SJSA1 (cell line): ENCODE measurements at regions not wholly inside any gene's neighbourhood (a gene's known extent, or its start where the extent isn't known, plus 50 kb on each side); places are given as distances from the start of the nearest gene placed in this dataset.

Source experiments
- DNase-seq, 2 experiments: peaks; one replicate each; pipeline ENCODE4 v3.0.0-alpha.2; 2015 to 2020; ENCODE audit warnings: low spot score in 2 of 2, low read depth in 1 of 2
- H3K27ac ChIP-seq: fragments of 250-450 bp; sonication (Bioruptor Pico); 2 replicates; pipeline ENCODE4 v1.5.1; 2020; ENCODE audit warnings: mild to moderate bottlenecking, moderate library complexity
- H3K27me3 ChIP-seq: fragments of 250-450 bp; sonication (Bioruptor Pico); replicated peaks from 2 replicates; pipeline ENCODE4 v1.5.1; 2020; ENCODE audit warnings: mild to moderate bottlenecking, moderate library complexity
- H3K36me3 ChIP-seq: fragments of 250-450 bp; sonication (Bioruptor Pico); 2 replicates; pipeline ENCODE4 v1.5.1; 2020; ENCODE audit warnings: mild to moderate bottlenecking
- H3K4me1 ChIP-seq: fragments of 250-450 bp; sonication (Bioruptor Pico); replicated peaks from 2 replicates; pipeline ENCODE4 v1.6.1; 2021; ENCODE audit warnings: mild to moderate bottlenecking
- H3K4me3 ChIP-seq: fragments of 250-450 bp; sonication (Bioruptor Pico); 2 replicates; pipeline ENCODE4 v1.5.1; 2020; ENCODE audit warnings: mild to moderate bottlenecking
- H3K9me3 ChIP-seq: fragments of 250-450 bp; sonication (Bioruptor Pico); replicated peaks from 2 replicates; pipeline ENCODE4 v1.5.1; 2020; ENCODE audit warnings: mild to moderate bottlenecking

- DNase-seq, result no peak
- Histone ChIP-seq H3K27me3 (no peaks in the 10 kb centered on the region), H3K36me3 (no peaks in the 10 kb centered on the region), H3K9me3 (no peaks in the 10 kb centered on the region), H3K4me3 (no peak overlapping the region), H3K4me1 (no peaks in the 10 kb centered on the region), H3K27ac (no peak overlapping the region)
These were observed 423.6 kb downstream of the ZNF521 start for GRCh38 chr18:24928301-24928878.

GRCh38 chr18:24930478-24930877 is 421.5 kb downstream of the ZNF521 start:
- no peaks in the 10 kb centered on the region for H3K36me3 ChIP-seq
- DNase-seq, result no peak
- no peaks in the 10 kb centered on the region for H3K27me3 ChIP-seq
- no peak overlapping the region for H3K27ac ChIP-seq
- H3K4me3 ChIP-seq, result no peak overlapping the region
- H3K4me1 ChIP-seq, result no peaks in the 10 kb centered on the region
- H3K9me3 ChIP-seq, result no peaks in the 10 kb centered on the region

DNA sequence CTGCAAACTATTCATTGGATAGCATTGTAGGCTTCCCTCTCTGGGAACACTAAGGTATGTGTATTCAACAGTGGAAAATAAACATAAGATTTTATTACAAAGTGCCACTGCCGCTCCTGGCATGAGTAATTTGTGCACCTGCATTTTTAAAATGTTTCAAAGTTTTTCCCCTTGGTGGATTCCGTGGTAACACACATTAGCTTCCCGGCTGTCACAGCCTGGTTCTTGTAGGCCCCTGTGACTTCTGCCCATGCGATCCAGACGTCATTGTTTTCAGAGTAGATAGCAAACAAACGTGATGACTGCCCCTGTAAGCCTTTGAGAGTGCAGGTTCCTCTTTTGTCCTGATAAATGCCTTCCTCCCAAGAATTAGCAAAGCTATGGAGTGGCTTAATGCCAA is 421.0 kb downstream of the ZNF521 start:
- H3K27ac ChIP-seq, result no peak overlapping the region
- no peaks in the 10 kb centered on the region for H3K9me3 ChIP-seq
- no peaks in the 10 kb centered on the region for H3K36me3 ChIP-seq
- H3K4me1 ChIP-seq, result no peaks in the 10 kb centered on the region
- no peak for DNase-seq
- no peaks in the 10 kb centered on the region for H3K27me3 ChIP-seq
- no peak overlapping the region for H3K4me3 ChIP-seq

DNA sequence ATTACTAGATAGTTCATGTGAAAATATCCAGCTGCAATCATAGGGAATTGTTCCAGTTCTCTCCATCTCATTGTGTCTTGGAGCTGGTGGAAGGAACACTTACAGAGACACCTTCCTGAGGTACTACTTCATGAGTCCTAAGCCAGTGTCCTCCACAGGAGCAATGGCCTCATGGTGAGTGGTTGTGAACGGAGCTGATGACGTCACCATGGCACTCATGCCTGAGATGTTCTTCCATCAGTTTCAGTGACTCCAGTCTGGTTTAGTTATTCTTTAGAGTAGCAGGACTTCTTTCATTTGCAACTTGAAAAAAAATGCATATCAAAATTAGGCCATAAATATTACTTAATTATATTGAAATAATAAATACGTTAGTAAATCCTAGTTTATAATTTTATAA is 418.6 kb downstream of the ZNF521 start:
- Histone ChIP-seq H3K27me3 (no peaks in the 10 kb centered on the region), H3K27ac (no peak overlapping the region), H3K4me3 (no peak overlapping the region), H3K4me1 (no peaks in the 10 kb centered on the region), H3K9me3 (no peaks in the 10 kb centered on the region), H3K36me3 (no peaks in the 10 kb centered on the region)
- DNase-seq, result no peak

GRCh38 chr18:24934258-24934932 is 417.6 kb downstream of the ZNF521 start:
- H3K27ac ChIP-seq, result no peak overlapping the region

GRCh38 chr18:24935008-24935407 is 417.0 kb downstream of the ZNF521 start:
- no peak overlapping the region for H3K27ac ChIP-seq
- DNase-seq, result no peak

More at GRCh38 chr18:24934258-24934932, 417.6 kb downstream of the ZNF521 start:
- no peaks in the 10 kb centered on the region for H3K4me1 ChIP-seq
- H3K27me3 ChIP-seq, result no peaks in the 10 kb centered on the region
- DNase-seq, result no peak
- no peaks in the 10 kb centered on the region for H3K36me3 ChIP-seq
- H3K4me3 ChIP-seq, result no peak overlapping the region
- no peaks in the 10 kb centered on the region for H3K9me3 ChIP-seq

GRCh38 chr18:24935896-24936295 is 416.1 kb downstream of the ZNF521 start:
- Histone ChIP-seq H3K9me3 (no peaks in the 10 kb centered on the region), H3K27me3 (no peaks in the 10 kb centered on the region), H3K27ac (no peak overlapping the region), H3K36me3 (no peaks in the 10 kb centered on the region), H3K4me1 (no peaks in the 10 kb centered on the region), H3K4me3 (no peak overlapping the region)
- DNase-seq, result no peak

More at GRCh38 chr18:24935008-24935407, 417.0 kb downstream of the ZNF521 start:
- H3K36me3 ChIP-seq, result no peaks in the 10 kb centered on the region
- no peaks in the 10 kb centered on the region for H3K4me1 ChIP-seq
- no peaks in the 10 kb centered on the region for H3K9me3 ChIP-seq
- no peaks in the 10 kb centered on the region for H3K27me3 ChIP-seq
- H3K4me3 ChIP-seq, result no peak overlapping the region

GRCh38 chr18:24936691-24937090 is 415.3 kb downstream of the ZNF521 start:
- no peak overlapping the region for H3K27ac ChIP-seq
- H3K4me1 ChIP-seq, result no peaks in the 10 kb centered on the region
- H3K9me3 ChIP-seq, result no peaks in the 10 kb centered on the region
- H3K36me3 ChIP-seq, result no peaks in the 10 kb centered on the region
- H3K4me3 ChIP-seq, result no peak overlapping the region
- no peaks in the 10 kb centered on the region for H3K27me3 ChIP-seq
- DNase-seq, result no peak

- Histone ChIP-seq H3K36me3 (no peaks in the 10 kb centered on the region), H3K27me3 (no peaks in the 10 kb centered on the region), H3K4me3 (no peak overlapping the region), H3K27ac (no peak overlapping the region), H3K4me1 (no peaks in the 10 kb centered on the region), H3K9me3 (no peaks in the 10 kb centered on the region)
- DNase-seq, result no peak
These were observed 414.2 kb downstream of the ZNF521 start for GRCh38 chr18:24937639-24938275.

GRCh38 chr18:24940416-24940815 is 411.6 kb downstream of the ZNF521 start:
- no peaks in the 10 kb centered on the region for H3K27me3 ChIP-seq
- no peak overlapping the region for H3K27ac ChIP-seq
- no peaks in the 10 kb centered on the region for H3K9me3 ChIP-seq
- no peaks in the 10 kb centered on the region for H3K36me3 ChIP-seq
- H3K4me3 ChIP-seq, result no peak overlapping the region
- DNase-seq, result no peak
- no peaks in the 10 kb centered on the region for H3K4me1 ChIP-seq

DNA sequence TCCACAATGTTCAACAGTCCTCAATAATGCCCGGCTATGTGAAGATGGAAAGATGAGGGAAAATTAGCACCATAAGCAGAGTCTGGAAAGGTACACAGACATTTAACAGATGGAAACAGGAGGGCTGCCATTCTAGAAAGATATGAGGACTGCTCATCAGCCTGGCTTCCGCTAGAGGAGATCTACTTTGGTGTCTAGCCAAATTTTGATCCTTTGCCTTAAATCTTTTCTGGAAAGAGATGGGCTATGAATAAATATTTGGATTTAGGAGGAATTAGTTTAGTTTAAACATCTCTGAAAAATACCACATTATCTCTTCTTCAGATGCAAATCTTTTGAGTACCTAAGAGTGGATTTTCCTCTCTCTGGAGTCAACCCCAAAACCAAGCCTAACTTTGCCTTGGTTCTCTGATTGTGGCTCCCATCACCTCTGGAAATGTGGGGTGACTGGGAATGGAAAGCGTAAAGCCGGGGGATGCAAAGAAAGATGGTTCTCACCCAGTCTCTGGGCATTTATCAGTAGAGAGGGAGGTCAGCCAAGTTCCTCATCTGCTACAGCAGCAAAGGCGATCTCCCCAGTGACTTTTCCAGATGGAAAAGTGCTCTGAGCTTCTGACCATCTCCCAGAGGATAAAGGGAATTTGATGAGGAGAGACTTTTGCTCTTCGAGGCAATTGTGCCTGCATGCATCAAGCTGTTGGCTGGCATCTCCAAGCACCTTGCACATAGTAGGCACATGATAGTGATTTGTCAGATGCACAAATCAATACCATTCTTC is 410.6 kb downstream of the ZNF521 start:
- H3K36me3 ChIP-seq, result no peaks in the 10 kb centered on the region
- DNase-seq, result no peak
- H3K27me3 ChIP-seq, result no peaks in the 10 kb centered on the region
- no peak overlapping the region for H3K4me3 ChIP-seq
- no peak overlapping the region for H3K27ac ChIP-seq
- no peaks in the 10 kb centered on the region for H3K4me1 ChIP-seq
- H3K9me3 ChIP-seq, result no peaks in the 10 kb centered on the region

GRCh38 chr18:24942144-24942543 is 409.8 kb downstream of the ZNF521 start:
- no peak overlapping the region for H3K4me3 ChIP-seq
- no peaks in the 10 kb centered on the region for H3K9me3 ChIP-seq
- no peak for DNase-seq
- no peaks in the 10 kb centered on the region for H3K27me3 ChIP-seq
- H3K36me3 ChIP-seq, result no peaks in the 10 kb centered on the region
- H3K4me1 ChIP-seq, result no peaks in the 10 kb centered on the region
- H3K27ac ChIP-seq, result no peak overlapping the region

DNA sequence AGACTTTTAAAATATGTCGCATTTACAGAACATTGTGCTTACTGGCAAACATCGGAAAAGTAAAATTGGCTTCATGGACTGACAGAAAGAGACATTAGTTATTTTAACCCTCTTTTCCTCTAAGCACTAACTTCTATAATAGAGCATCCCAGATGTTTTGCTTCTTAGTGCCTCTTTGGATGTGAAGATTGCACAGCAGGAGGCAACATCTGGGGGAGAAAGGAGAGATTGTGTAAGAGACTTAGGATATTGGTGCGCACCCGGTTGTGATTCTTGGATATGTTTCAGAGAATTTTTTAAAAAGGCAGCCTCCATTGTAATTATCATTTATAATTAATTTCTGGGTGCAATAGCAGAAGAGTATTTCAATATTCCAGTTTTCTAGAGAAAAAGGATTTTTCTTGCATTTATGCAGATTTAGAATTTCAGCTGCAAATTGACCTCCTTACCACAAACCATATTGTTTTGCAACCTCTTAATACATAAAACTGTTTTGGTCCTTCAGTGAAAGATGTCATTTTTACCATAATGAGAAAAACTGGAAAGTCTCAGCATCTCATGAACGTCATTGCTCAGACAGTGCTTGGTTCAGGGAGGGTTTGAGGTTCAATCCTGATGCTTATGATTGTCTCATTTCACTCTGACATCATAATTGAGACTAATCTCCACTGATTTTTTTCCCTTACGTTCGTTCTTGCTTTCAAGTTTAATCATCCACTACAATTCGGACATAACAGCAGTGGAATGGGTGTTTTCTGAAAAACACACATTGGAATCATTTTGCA is 404.3 kb downstream of the ZNF521 start:
- DNase-seq, result no peak

More for the DNA sequence above, 404.3 kb downstream of the ZNF521 start:
- Histone ChIP-seq H3K27ac (no peak overlapping the region), H3K36me3 (no peaks in the 10 kb centered on the region), H3K27me3 (no peaks in the 10 kb centered on the region), H3K9me3 (no peaks in the 10 kb centered on the region), H3K4me1 (no peaks in the 10 kb centered on the region), H3K4me3 (no peak overlapping the region)
